Testis (tissue), 2 donors: ENCODE measurements at regions not wholly inside any gene's neighbourhood (a gene's known extent, or its start where the extent isn't known, plus 50 kb on each side); places are given as distances from the start of the nearest gene placed in this dataset.
"Not testable (repeated sequence)": the region's sequence is repeated elsewhere in the genome, so short reads cannot be mapped to it uniquely, and the experiment has no call there.

Source experiments
- DNase-seq: peaks from one replicate; pipeline ENCODE4 v3.0.0-alpha.2; 2019
- H3K27ac ChIP-seq, 2 donors: fragments of 200-600 bp; sonication (generic); one replicate each; pipeline ENCODE4 v1.5.1; 2019
- H3K27me3 ChIP-seq: fragments of 200-600 bp; sonication (generic); one replicate; pipeline ENCODE4 v1.5.1; 2019
- H3K36me3 ChIP-seq: fragments of 200-600 bp; sonication (generic); one replicate; pipeline ENCODE4 v1.5.1; 2017; ENCODE audit warnings: low read depth; ENCODE audit errors: missing control alignments
- H3K4me1 ChIP-seq: fragments of 200-600 bp; sonication (generic); one replicate; pipeline ENCODE4 v1.5.1; 2019
- H3K4me3 ChIP-seq, 2 donors: fragments of 200-600 bp; sonication (generic); one replicate each; pipeline ENCODE4 v1.5.1; 2017 to 2019
- H3K9me3 ChIP-seq: fragments of 200-600 bp; sonication (generic); one replicate; pipeline ENCODE4 v1.5.1; 2017
- CTCF ChIP-seq, 3 experiments: fragments of 450-650 bp in 2 of 3; fragments of 200-600 bp in 1 of 3; sonication (generic) in 1 of 3; IDR thresholded peaks; one replicate each; pipeline ENCODE4 v1.5.1; 2016 to 2019; ENCODE audit warnings: antibody characterized with exemption in 3 of 3, mild to moderate bottlenecking in 2 of 3, moderate library complexity in 1 of 3
- POLR2A ChIP-seq: fragments of 450-650 bp; IDR thresholded peaks from one replicate; pipeline ENCODE4 v1.6.1; 2017; ENCODE audit warnings: antibody characterized with exemption, mild to moderate bottlenecking, moderate library complexity
- WGBS, 2 donors: methylation state at CpG; one replicate each; pipeline ENCODE4 v1.1.5; 2018; 5-methylcytosine and 5-hydroxymethylcytosine counted together
- intact Hi-C: fragments of 100-400 bp; cut with DNase I; formaldehyde crosslinking; loops from one replicate; pipeline ENCODE4 v1.15.1; 2023; ENCODE audit warnings: low total_unique reads

GRCh38 chrX:112450810-112451209, 228.9 kb downstream of the LHFPL1 start:
- intact Hi-C loops = no loop called here
- no peak for TF ChIP-seq POLR2A
- DNase-seq = no peak
- no peaks in the 10 kb centered on the region for H3K36me3 ChIP-seq
- no peaks in the 10 kb centered on the region for H3K27me3 ChIP-seq
- WGBS, 2 donors = 74 to 75% methylated on average over 2 of the region's 2 CpGs
- H3K4me1 ChIP-seq = no peaks in the 10 kb centered on the region
- H3K4me3 ChIP-seq = no peak overlapping the region
- H3K9me3 ChIP-seq = no peaks in the 10 kb centered on the region
- no peak overlapping the region for H3K27ac ChIP-seq

- Histone ChIP-seq H3K9me3 (no peaks in the 10 kb centered on the region), H3K36me3 (no peaks in the 10 kb centered on the region), H3K4me1 (no peaks in the 10 kb centered on the region), H3K27ac (no peak overlapping the region), H3K27me3 (no peaks in the 10 kb centered on the region), H3K4me3 (no peak overlapping the region)
- 86 to 91% methylated on average over 2 of the region's 2 CpGs for WGBS, 2 donors
- no peak for DNase-seq
- TF ChIP-seq CTCF (IDR thresholded peaks at IDR 0.05) = no peak
- intact Hi-C loops = no loop called here
These were observed 239.5 kb downstream of the LHFPL1 start for GRCh38 chrX:112440277-112440676.

GRCh38 chrX:112424166-112424565, 255.6 kb downstream of the LHFPL1 start:
- TF ChIP-seq POLR2A = no peak
- TF ChIP-seq CTCF (IDR thresholded peaks at IDR 0.05) = no peak
- Histone ChIP-seq H3K27ac (no peak overlapping the region), H3K4me3 (no peak overlapping the region), H3K36me3 (no peaks in the 10 kb centered on the region), H3K9me3 (no peaks in the 10 kb centered on the region), H3K27me3 (no peaks in the 10 kb centered on the region), H3K4me1 (no peaks in the 10 kb centered on the region)
- intact Hi-C loops = no loop called here
- DNase-seq = no peak
- WGBS, 2 donors = 77 to 87% methylated on average over 1 of the region's 1 CpG

GRCh38 chrX:112391313-112391712, 288.4 kb downstream of the LHFPL1 start:
- no peak for TF ChIP-seq CTCF (IDR thresholded peaks at IDR 0.05)
- 93% methylated on average over 3 of the region's 3 CpGs for WGBS, 2 donors
- Histone ChIP-seq H3K27ac (no peak overlapping the region), H3K36me3 (no peaks in the 10 kb centered on the region), H3K4me3 (no peak overlapping the region), H3K27me3 (no peaks in the 10 kb centered on the region), H3K4me1 (no peaks in the 10 kb centered on the region), H3K9me3 (no peaks in the 10 kb centered on the region)
- intact Hi-C loops = no loop called here
- no peak for DNase-seq

- intact Hi-C loops, H3K36me3 ChIP-seq, H3K4me1 ChIP-seq, H3K27ac ChIP-seq, DNase-seq, H3K27me3 ChIP-seq, H3K9me3 ChIP-seq, H3K4me3 ChIP-seq: not testable (repeated sequence)
- WGBS, 2 donors = 26 to 27% methylated on average over 8 of the region's 8 CpGs
These were observed 298.0 kb downstream of the LHFPL1 start for GRCh38 chrX:112381649-112382298.

- Histone ChIP-seq H3K27ac (no peak overlapping the region), H3K4me1 (no peaks in the 10 kb centered on the region), H3K36me3 (no peaks in the 10 kb centered on the region), H3K4me3 (peak overlapping the region; percentile 9 to 23), H3K9me3 (no peaks in the 10 kb centered on the region), H3K27me3 (no peaks in the 10 kb centered on the region)
- 54 to 77% methylated on average over 14 to 32 of the region's 39 CpGs for WGBS, 2 donors
- intact Hi-C loops = no loop called here
- no peak for TF ChIP-seq CTCF (IDR thresholded peaks at IDR 0.05)
- TF ChIP-seq POLR2A = no peak
- DNase-seq = no peak
These were observed 298.1 kb upstream of the TRPC5 start for GRCh38 chrX:112380541-112381278.
